Renal cortex interstitium (tissue), 11 donors: ENCODE measurements at regions not wholly inside any gene's neighbourhood (a gene's known extent, or its start where the extent isn't known, plus 50 kb on each side); places are given as distances from the start of the nearest gene placed in this dataset.
"Not testable (repeated sequence)": the region's sequence is repeated elsewhere in the genome, so short reads cannot be mapped to it uniquely, and the experiment has no call there.

Experiments used
- DNase-seq, 11 donors: peaks; one replicate each; pipeline ENCODE4 v3.0.0-alpha.2; 2013; ENCODE audit warnings: low read depth in 9 of 11, low spot score in 4 of 11; ENCODE audit errors: extremely low read depth in 1 of 11

GRCh38 chr5:145437627-145438026, 397.5 kb downstream of the PRELID2 start:
- no peak for DNase-seq

GRCh38 chr5:145433077-145433476, 402.1 kb downstream of the PRELID2 start:
- DNase-seq = no peak

GRCh38 chr5:145429170-145429569, 406.0 kb downstream of the PRELID2 start:
- DNase-seq = no peak

GRCh38 chr5:145408048-145408341, 427.1 kb downstream of the PRELID2 start:
- DNase-seq = no peak

- no peak for DNase-seq
Measured at GRCh38 chr5:145407300-145408047, 427.7 kb downstream of the PRELID2 start.

- no peak for DNase-seq
Measured at GRCh38 chr5:145403992-145404391, 431.1 kb downstream of the PRELID2 start.

GRCh38 chr5:145396888-145397287, 438.3 kb downstream of the PRELID2 start:
- no peak for DNase-seq

- not testable (repeated sequence) for DNase-seq
Measured at GRCh38 chr5:145395151-145395550, 440.0 kb downstream of the PRELID2 start.

GRCh38 chr5:145393426-145393825, 441.7 kb downstream of the PRELID2 start:
- no peak for DNase-seq

- no peak for DNase-seq
Measured at GRCh38 chr5:145389047-145389446, 446.1 kb downstream of the PRELID2 start.

GRCh38 chr5:145385276-145385675, 449.9 kb downstream of the PRELID2 start:
- DNase-seq = no peak

- DNase-seq = no peak
Measured at GRCh38 chr5:145378226-145378625, 456.9 kb downstream of the PRELID2 start.

- DNase-seq = no peak
Measured at GRCh38 chr5:145375521-145375920, 459.6 kb downstream of the PRELID2 start.

GRCh38 chr5:145365464-145365863, 469.7 kb downstream of the PRELID2 start:
- DNase-seq = no peak

- no peak for DNase-seq
Measured at GRCh38 chr5:145362266-145362665, 472.9 kb downstream of the PRELID2 start.

GRCh38 chr5:145360936-145361335, 474.2 kb downstream of the PRELID2 start:
- no peak for DNase-seq

- no peak for DNase-seq
Measured at GRCh38 chr5:145350513-145350912, 484.6 kb downstream of the PRELID2 start.

GRCh38 chr5:145347026-145347616, 488.0 kb downstream of the PRELID2 start:
- peak in 5 of 11 donors; percentile 6 to 37 (median 20) for DNase-seq

- no peak for DNase-seq
Measured at GRCh38 chr5:145345511-145346287, 489.4 kb downstream of the PRELID2 start.

GRCh38 chr5:145341842-145342241, 493.3 kb downstream of the PRELID2 start:
- no peak for DNase-seq
